AG04450 (cell line): ENCODE measurements at regions not wholly inside any gene's neighbourhood (a gene's known extent, or its start where the extent isn't known, plus 50 kb on each side); places are given as distances from the start of the nearest gene placed in this dataset.

Experiments used
- CTCF ChIA-PET: fragments of 300-600, 350-600 bp; formaldehyde crosslinking; extraction: SDS; loops from one replicate; lab custom pipeline; 2022; ENCODE audit warnings: antibody characterized with exemption, inconsistent platforms; lab: Charles Lee
- POLR2A ChIA-PET: fragments of 350-600 bp; formaldehyde crosslinking; extraction: SDS; loops from one replicate; lab custom pipeline; 2021; ENCODE audit warnings: antibody characterized with exemption, inconsistent platforms; lab: Yijun Ruan, JAX
- DNase-seq: peaks from one replicate; pipeline ENCODE4 v3.0.0-alpha.2; 2011; ENCODE audit warnings: low read depth, low spot score
- H3K27ac ChIP-seq: one replicate; pipeline ENCODE4 v1.5.1; 2012; ENCODE audit warnings: low read depth, low read length, control low read depth
- H3K27me3 ChIP-seq: one replicate; pipeline ENCODE4 v1.6.0; 2012; ENCODE audit warnings: low read length; ENCODE audit not compliant: control insufficient read depth, insufficient read depth
- H3K4me3 ChIP-seq: 2 replicates; pipeline ENCODE4 v1.5.1; 2011; ENCODE audit warnings: mild to moderate bottlenecking, low read depth, low read length, control low read depth
- H3K9me3 ChIP-seq: 2 replicates; pipeline ENCODE4 v1.5.1; 2012; ENCODE audit warnings: low read length; ENCODE audit not compliant: control insufficient read depth, insufficient read depth
- CTCF ChIP-seq: IDR thresholded peaks from 2 replicates; pipeline ENCODE4 v1.5.1; 2011; ENCODE audit warnings: low read depth, low read length, control low read depth, inconsistent platforms

- POLR2A ChIA-PET, result no interaction called here
- Histone ChIP-seq H3K27ac (no peak overlapping the region), H3K9me3 (peaks cover 39% of the 10 kb centered on the region), H3K27me3 (no peaks in the 10 kb centered on the region), H3K4me3 (no peak overlapping the region)
- CTCF ChIA-PET, result no interaction called here
- no peak for TF ChIP-seq CTCF
- no peak for DNase-seq
Measured at GRCh38 chr19:28544451-28545261, 668.3 kb downstream of the UQCRFS1 start.

- no peak for DNase-seq
- ChIA-PET POLR2A (no interaction called here), CTCF (no interaction called here)
- no peak for TF ChIP-seq CTCF
- Histone ChIP-seq H3K9me3 (peaks cover 30% of the 10 kb centered on the region), H3K27me3 (no peaks in the 10 kb centered on the region), H3K4me3 (no peak overlapping the region), H3K27ac (no peak overlapping the region)
Measured at GRCh38 chr19:28543244-28543776, 669.6 kb downstream of the UQCRFS1 start.

- no peak for TF ChIP-seq CTCF
- no peaks in the 10 kb centered on the region for H3K27me3 ChIP-seq
- DNase-seq, result no peak
- ChIA-PET POLR2A (no interaction called here), CTCF (no interaction called here)
- no peak overlapping the region for H3K27ac ChIP-seq
- no peak overlapping the region for H3K4me3 ChIP-seq
- peaks cover 26% of the 10 kb centered on the region for H3K9me3 ChIP-seq
Measured at GRCh38 chr19:28542394-28543243, 670.3 kb downstream of the UQCRFS1 start.

- DNase-seq, result no peak
- TF ChIP-seq CTCF, result no peak
- H3K27me3 ChIP-seq, result no peaks in the 10 kb centered on the region
- H3K4me3 ChIP-seq, result no peak overlapping the region
- ChIA-PET CTCF (no interaction called here), POLR2A (no interaction called here)
- H3K9me3 ChIP-seq, result peaks cover 26% of the 10 kb centered on the region
- no peak overlapping the region for H3K27ac ChIP-seq
Measured at GRCh38 chr19:28541602-28542393, 671.2 kb downstream of the UQCRFS1 start.
